ENCODE measurements at regions not wholly inside any gene's neighbourhood (a gene's known extent, or its start where the extent isn't known, plus 50 kb on each side); places are given as distances from the start of the nearest gene placed in this dataset.

DNA sequence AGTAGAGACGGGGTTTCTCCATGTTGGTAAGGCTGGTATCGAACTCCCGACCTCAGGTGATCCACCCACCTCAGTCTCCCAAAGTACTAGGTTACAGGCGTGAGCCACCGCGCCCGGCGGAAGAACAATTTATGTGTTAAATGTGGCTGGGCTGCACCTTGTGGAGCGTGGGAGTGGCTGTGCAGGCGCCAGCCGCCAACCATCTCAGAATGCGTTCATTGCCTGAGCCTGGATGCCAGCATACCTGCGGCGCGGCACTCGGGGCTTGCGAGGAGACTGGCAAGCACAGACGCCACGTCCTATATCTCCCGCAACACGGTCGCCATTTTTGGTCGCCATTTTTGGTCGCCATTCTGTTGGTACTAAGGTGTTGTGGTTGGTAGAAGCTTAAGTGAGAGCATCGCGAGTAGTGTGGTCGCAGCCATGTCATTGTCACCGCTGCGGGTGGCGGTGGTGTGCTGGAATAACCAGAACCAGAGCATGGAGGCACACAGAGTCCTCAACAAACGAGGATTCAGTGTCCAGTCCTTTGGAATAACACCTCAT lies 193.6 kb upstream of the HTR2C start:
- no peaks in the 10 kb centered on the region for H3K27me3 ChIP-seq (ENCODE audit: insufficient read depth in 3 of 3, low read length in 2 of 3)
- intact Hi-C loops (cut with DNase I), result no loop called here
- H3K36me3 ChIP-seq (ENCODE audit: insufficient read depth in 1 of 2, low read depth in 1 of 2), result no peaks in the 10 kb centered on the region
- ATAC-seq, result no peak
- H3K27ac ChIP-seq, result no peak overlapping the region
- no peaks in the 10 kb centered on the region for H3K9me3 ChIP-seq
- no peak for TF ChIP-seq CTCF (IDR thresholded peaks at IDR 0.05)
- H3K4me3 ChIP-seq, result no peak overlapping the region
- DNase-seq, result no peak
- WGBS, 3 donors, result 89 to 95% (median 90%) methylated on average over 29 to 31 of the region's 31 CpGs
- no peaks in the 10 kb centered on the region for H3K4me1 ChIP-seq
